Body of pancreas (tissue), 4 donors: ENCODE measurements at regions not wholly inside any gene's neighbourhood (a gene's known extent, or its start where the extent isn't known, plus 50 kb on each side); places are given as distances from the start of the nearest gene placed in this dataset.
"Not testable (repeated sequence)": the region's sequence is repeated elsewhere in the genome, so short reads cannot be mapped to it uniquely, and the experiment has no call there.

ENCODE experiments used
- ATAC-seq: fragments of 150-250 bp; one replicate; pipeline ENCODE4 v1.9.1; 2016
- DNase-seq, 4 donors: peaks; one replicate each; pipeline ENCODE4 v3.0.0-alpha.2; 2019
- H3K27ac ChIP-seq, 4 donors: fragments of 200-600 bp; sonication (generic); 1 replicate in 3 of 4; 2 replicates in 1 of 4; pipeline versions ENCODE4 v1.5.1 to v1.6.1; 2016 to 2019; ENCODE audit warnings: mild to moderate bottlenecking in 1 of 4, mixed read lengths in 1 of 4, moderate library complexity in 1 of 4
- H3K27me3 ChIP-seq, 2 donors: fragments of 200-600 bp; sonication (generic); one replicate each; pipeline ENCODE4 v1.6.0; 2016; ENCODE audit warnings: mild to moderate bottlenecking in 1 of 2
- H3K36me3 ChIP-seq, 2 donors: fragments of 200-600 bp; sonication (generic); replicated peaks in 1 of 2; 2 replicates each; pipeline ENCODE4 v1.5.1; 2016; ENCODE audit warnings: low read depth in 2 of 2; ENCODE audit not compliant: insufficient read depth in 1 of 2
- H3K4me1 ChIP-seq: fragments of 200-600 bp; sonication (generic); one replicate; pipeline ENCODE4 v1.6.0; 2016
- H3K4me3 ChIP-seq, 2 donors: fragments of 200-600 bp; sonication (generic); 1 replicate in 1 of 2; 2 replicates in 1 of 2; pipeline ENCODE4 v1.5.1; 2016 to 2019
- H3K9me3 ChIP-seq, 3 donors: fragments of 200-600 bp; sonication (generic); 1 replicate in 2 of 3; 2 replicates in 1 of 3; pipeline ENCODE4 v1.5.1; 2016
- CTCF ChIP-seq, 7 experiments: fragments of 450-650 bp in 4 of 7; fragments of 200-600 bp in 3 of 7; sonication (generic) in 3 of 7; IDR thresholded peaks; one replicate each; pipeline ENCODE4 v1.5.1; 2016 to 2019; ENCODE audit warnings: antibody characterized with exemption in 7 of 7
- POLR2A ChIP-seq, 3 donors: fragments of 450-650 bp; IDR thresholded peaks; one replicate each; pipeline ENCODE4 v1.6.1; 2016; ENCODE audit warnings: antibody characterized with exemption in 3 of 3, mild to moderate bottlenecking in 2 of 3
- WGBS, 2 donors: methylation state at CpG; one replicate each; pipeline ENCODE4 v1.1.5; 2017; 5-methylcytosine and 5-hydroxymethylcytosine counted together
- intact Hi-C: fragments of 100-400 bp; cut with DNase I; formaldehyde crosslinking; loops from one replicate; pipeline ENCODE4 v1.15.1; 2023

GRCh38 chrX:142327182-142327581 lies 122.1 kb upstream of the MAGEC2 start:
- no peak for ATAC-seq
- no peaks in the 10 kb centered on the region for H3K36me3 ChIP-seq
- no peak for DNase-seq

GRCh38 chrX:142312591-142312990 lies 107.5 kb upstream of the MAGEC2 start:
- H3K4me3 ChIP-seq = no peak overlapping the region
- H3K27me3 ChIP-seq = no peaks in the 10 kb centered on the region
- TF ChIP-seq POLR2A (IDR thresholded peaks at IDR 0.05) (no peak), CTCF (IDR thresholded peaks at IDR 0.05) (no peak)
- H3K36me3 ChIP-seq = no peaks in the 10 kb centered on the region
- DNase-seq = no peak
- no peak overlapping the region for H3K27ac ChIP-seq
- intact Hi-C loops = no loop called here
- H3K4me1 ChIP-seq = no peaks in the 10 kb centered on the region
- ATAC-seq = no peak
- no peaks in the 10 kb centered on the region for H3K9me3 ChIP-seq

More at GRCh38 chrX:142327182-142327581, 122.1 kb upstream of the MAGEC2 start:
- H3K4me3 ChIP-seq = no peak overlapping the region
- TF ChIP-seq CTCF (IDR thresholded peaks at IDR 0.05) (no peak), POLR2A (IDR thresholded peaks at IDR 0.05) (no peak)
- H3K9me3 ChIP-seq = no peaks in the 10 kb centered on the region
- 60 to 86% methylated on average over 3 of the region's 6 CpGs for whole genome bisulfite sequencing, 2 donors
- no peak overlapping the region for H3K27ac ChIP-seq
- H3K4me1 ChIP-seq = no peaks in the 10 kb centered on the region
- no peaks in the 10 kb centered on the region for H3K27me3 ChIP-seq
- intact Hi-C loops = no loop called here

GRCh38 chrX:142299406-142299805 lies 94.3 kb upstream of the MAGEC2 start:
- no peak overlapping the region for H3K4me3 ChIP-seq
- DNase-seq (no peak), ATAC-seq (no peak)
- WGBS, 2 donors = 63 to 72% methylated on average over 2 of the region's 2 CpGs
- H3K9me3 ChIP-seq = no peaks in the 10 kb centered on the region
- no peaks in the 10 kb centered on the region for H3K4me1 ChIP-seq
- H3K36me3 ChIP-seq = no peaks in the 10 kb centered on the region
- TF ChIP-seq POLR2A (IDR thresholded peaks at IDR 0.05) (no peak), CTCF (IDR thresholded peaks at IDR 0.05) (no peak)
- H3K27ac ChIP-seq = no peak overlapping the region
- intact Hi-C loops = no loop called here
- no peaks in the 10 kb centered on the region for H3K27me3 ChIP-seq

- Histone ChIP-seq H3K27me3 (no peaks in the 10 kb centered on the region), H3K36me3 (no peaks in the 10 kb centered on the region), H3K4me1 (no peaks in the 10 kb centered on the region), H3K27ac (no peak overlapping the region), H3K9me3 (no peaks in the 10 kb centered on the region), H3K4me3 (no peak overlapping the region)
- 60 to 100% methylated on average over 1 of the region's 1 CpG for WGBS, 2 donors
- DNase-seq = no peak
- intact Hi-C loops = no loop called here
- ATAC-seq = no peak
- no peak for TF ChIP-seq CTCF (IDR thresholded peaks at IDR 0.05)
- no peak for TF ChIP-seq POLR2A (IDR thresholded peaks at IDR 0.05)
Observed at GRCh38 chrX:142296421-142296820, 91.3 kb upstream of the MAGEC2 start.

- TF ChIP-seq CTCF (IDR thresholded peaks at IDR 0.05) (no peak), POLR2A (IDR thresholded peaks at IDR 0.05) (no peak)
- Histone ChIP-seq H3K4me1 (no peaks in the 10 kb centered on the region), H3K9me3 (no peaks in the 10 kb centered on the region), H3K27ac (no peak overlapping the region), H3K36me3 (no peaks in the 10 kb centered on the region), H3K4me3 (no peak overlapping the region), H3K27me3 (no peaks in the 10 kb centered on the region)
- no peak for DNase-seq
- 51 to 52% methylated on average over 3 of the region's 3 CpGs for WGBS, 2 donors
- intact Hi-C loops = no loop called here
- ATAC-seq = no peak
Observed at GRCh38 chrX:142295190-142295589, 90.1 kb upstream of the MAGEC2 start.

GRCh38 chrX:142270166-142270565 lies 65.1 kb upstream of the MAGEC2 start:
- intact Hi-C loops, ATAC-seq, DNase-seq, H3K9me3 ChIP-seq, H3K27me3 ChIP-seq, H3K4me1 ChIP-seq, H3K27ac ChIP-seq, H3K4me3 ChIP-seq, H3K36me3 ChIP-seq: not testable (repeated sequence)
- WGBS, 2 donors = 58% methylated on average over 2 to 4 of the region's 7 CpGs
